PC-3 (cell line): ENCODE measurements at regions not wholly inside any gene's neighbourhood (a gene's known extent, or its start where the extent isn't known, plus 50 kb on each side); places are given as distances from the start of the nearest gene placed in this dataset.

ENCODE experiments used
- ATAC-seq: fragments of 200-7000 bp; cut with Tn5 transposase; 2 replicates; pipeline ENCODE4 v1.9.1; 2020; ENCODE audit warnings: mild to moderate bottlenecking, moderate library complexity
- BruUV-seq: library from RNA; stranded (reverse); fragments of 400-500 nt; replicated peaks from 2 replicates; lab custom pipeline; 2021; lab: Mats Ljungman, UMichigan
- CTCF ChIA-PET: fragments of 300-600 bp; sonication (Branson Sonifier 250); formaldehyde crosslinking; loops from one replicate; lab custom pipeline; 2022; ENCODE audit warnings: antibody characterized with exemption; lab: Charles Lee
- POLR2A ChIA-PET: fragments of 300-600 bp; sonication (Branson Sonifier 250); formaldehyde crosslinking; loops from one replicate; lab custom pipeline; 2022; ENCODE audit warnings: antibody characterized with exemption; ENCODE audit not compliant: unreplicated experiment; lab: Charles Lee
- DNase-seq: peaks from one replicate; pipeline ENCODE4 v3.0.0-alpha.2; 2015
- H2AFZ ChIP-seq: fragments of 300-600 bp; sonication (generic); 2 replicates; pipeline ENCODE4 v1.6.0; 2016; ENCODE audit warnings: antibody characterized with exemption, low read length
- H3F3A ChIP-seq: fragments of 300-600 bp; sonication (generic); one replicate; pipeline ENCODE4 v1.6.0; 2017; ENCODE audit warnings: antibody characterized with exemption, low read length, control low read depth, mild to moderate bottlenecking; ENCODE audit not compliant: unreplicated experiment
- H3K27ac ChIP-seq: fragments of 300-600 bp; sonication (generic); 2 replicates; pipeline ENCODE4 v1.5.1; 2016; ENCODE audit warnings: mild to moderate bottlenecking, low read length
- H3K27me3 ChIP-seq: fragments of 300-600 bp; sonication (generic); 2 replicates; pipeline ENCODE4 v1.6.1; 2016; ENCODE audit warnings: low read length, mixed read lengths
- H3K36me3 ChIP-seq: fragments of 300-600 bp; sonication (generic); 2 replicates; pipeline ENCODE4 v1.6.1; 2016; ENCODE audit warnings: low read depth, mixed run types, low read length, mixed read lengths
- H3K4me1 ChIP-seq: fragments of 300-600 bp; sonication (generic); 2 replicates; pipeline ENCODE4 v1.5.1; 2016; ENCODE audit warnings: low read length; ENCODE audit not compliant: insufficient read depth
- H3K4me2 ChIP-seq: fragments of 300-600 bp; sonication (generic); 2 replicates; pipeline ENCODE4 v1.6.0; 2016; ENCODE audit warnings: low read length
- H3K4me3 ChIP-seq: fragments of 300-600 bp; sonication (generic); 2 replicates; pipeline ENCODE4 v1.5.1; 2016; ENCODE audit warnings: mild to moderate bottlenecking, low read length, mixed read lengths
- H3K79me2 ChIP-seq: fragments of 300-600 bp; sonication (generic); 2 replicates; pipeline ENCODE4 v1.6.1; 2017; ENCODE audit warnings: low read length, mixed read lengths
- H3K9ac ChIP-seq: fragments of 300-600 bp; sonication (generic); 2 replicates; pipeline ENCODE4 v1.6.0; 2016; ENCODE audit warnings: mild to moderate bottlenecking, low read length
- H3K9me2 ChIP-seq: fragments of 300-600 bp; sonication (generic); replicated peaks from 2 replicates; pipeline ENCODE4 v1.6.1; 2016; ENCODE audit warnings: mixed run types, low read length, mixed read lengths
- H3K9me3 ChIP-seq: fragments of 300-600 bp; sonication (generic); 2 replicates; pipeline ENCODE4 v1.6.1; 2016; ENCODE audit warnings: low read length, mixed read lengths
- H4K20me1 ChIP-seq: fragments of 300-600 bp; sonication (generic); 2 replicates; pipeline ENCODE4 v1.6.1; 2016; ENCODE audit warnings: low read length, mixed read lengths
- EZH2 ChIP-seq: fragments of 300-600 bp; sonication (generic); IDR thresholded peaks from one replicate; pipeline ENCODE4 v1.6.1; 2017; ENCODE audit warnings: antibody characterized with exemption, mild to moderate bottlenecking, low read length; ENCODE audit not compliant: unreplicated experiment
- EZH2phosphoT487 ChIP-seq: fragments of 300-600 bp; sonication (generic); IDR thresholded peaks from 2 replicates; pipeline ENCODE4 v1.6.1; 2018; ENCODE audit warnings: mild to moderate bottlenecking, antibody characterized with exemption, low read length, borderline replicate concordance
- intact Hi-C: fragments of 100-400 bp; cut with micrococcal nuclease; formaldehyde crosslinking; loops from 2 replicates; pipeline ENCODE4 v1.9.0; 2023
- TF ChIP-seq, protein P1 (sequence below): fragments of 300-600 bp; sonication (generic); conservative IDR thresholded peaks from 2 replicates; pipeline ENCODE4 v1.5.1; 2017; ENCODE audit warnings: antibody characterized with exemption, low read depth, mild to moderate bottlenecking, low read length

DNA sequence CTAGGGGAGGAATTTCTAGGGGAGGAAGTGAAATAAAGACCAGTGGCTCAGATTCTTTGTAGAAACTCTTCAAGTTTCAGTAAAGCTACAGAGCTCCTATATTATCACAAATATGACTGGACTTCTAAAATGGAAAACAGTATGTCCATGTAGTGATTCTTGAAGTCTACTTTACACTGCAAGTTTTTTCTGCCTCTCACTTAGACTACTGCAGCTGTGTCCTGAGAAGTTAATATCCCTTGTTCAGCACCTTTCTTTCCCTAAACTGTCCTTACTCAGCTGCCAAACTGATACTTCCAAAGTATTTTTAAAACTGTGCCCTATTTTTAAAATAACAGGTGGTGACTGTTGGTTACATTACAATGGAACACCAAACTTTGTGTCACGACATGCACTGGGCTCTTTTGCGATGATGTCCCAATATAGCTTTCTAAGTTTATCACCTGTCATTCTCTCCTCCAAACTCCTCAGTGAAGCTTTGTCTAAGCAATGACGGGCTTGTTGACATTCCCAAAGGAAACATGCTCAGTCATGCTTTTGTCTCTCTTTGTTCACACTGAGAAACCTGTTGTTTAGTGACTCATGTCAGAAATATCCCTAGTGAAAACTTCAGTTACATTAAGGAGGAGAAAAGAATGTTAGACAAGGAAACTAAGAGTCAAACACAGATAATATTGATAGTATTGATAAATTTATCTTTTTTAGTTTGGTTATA lies 341.1 kb downstream of the ARL6IP6 start:
- no peaks in the 10 kb centered on the region for H3K9me3 ChIP-seq
- DNase-seq, result peak; percentile 89
- no peaks in the 10 kb centered on the region for H4K20me1 ChIP-seq
- ChIA-PET CTCF (no interaction called here), POLR2A (no interaction called here)
- no peak overlapping the region for H3K9ac ChIP-seq
- no peaks in the 10 kb centered on the region for H3F3A ChIP-seq
- peak; percentile 58 for ATAC-seq
- 0 out of 2 replicates have a peak overlapping the region, but pooled peaks have one; percentile 23 for H3K4me2 ChIP-seq
- no peaks in the 10 kb centered on the region for H3K79me2 ChIP-seq
- no peak overlapping the region for H3K4me3 ChIP-seq
- peaks cover 13% of the 10 kb centered on the region for H3K4me1 ChIP-seq
- no peak overlapping the region for H2AFZ ChIP-seq
- intact Hi-C loops, result no loop called here
- peak overlapping the region; percentile 25 for H3K27ac ChIP-seq
- H3K9me2 ChIP-seq, result no peaks in the 10 kb centered on the region
- H3K27me3 ChIP-seq, result no peaks in the 10 kb centered on the region
- no peaks in the 10 kb centered on the region for H3K36me3 ChIP-seq
- TF ChIP-seq, protein P1, sequence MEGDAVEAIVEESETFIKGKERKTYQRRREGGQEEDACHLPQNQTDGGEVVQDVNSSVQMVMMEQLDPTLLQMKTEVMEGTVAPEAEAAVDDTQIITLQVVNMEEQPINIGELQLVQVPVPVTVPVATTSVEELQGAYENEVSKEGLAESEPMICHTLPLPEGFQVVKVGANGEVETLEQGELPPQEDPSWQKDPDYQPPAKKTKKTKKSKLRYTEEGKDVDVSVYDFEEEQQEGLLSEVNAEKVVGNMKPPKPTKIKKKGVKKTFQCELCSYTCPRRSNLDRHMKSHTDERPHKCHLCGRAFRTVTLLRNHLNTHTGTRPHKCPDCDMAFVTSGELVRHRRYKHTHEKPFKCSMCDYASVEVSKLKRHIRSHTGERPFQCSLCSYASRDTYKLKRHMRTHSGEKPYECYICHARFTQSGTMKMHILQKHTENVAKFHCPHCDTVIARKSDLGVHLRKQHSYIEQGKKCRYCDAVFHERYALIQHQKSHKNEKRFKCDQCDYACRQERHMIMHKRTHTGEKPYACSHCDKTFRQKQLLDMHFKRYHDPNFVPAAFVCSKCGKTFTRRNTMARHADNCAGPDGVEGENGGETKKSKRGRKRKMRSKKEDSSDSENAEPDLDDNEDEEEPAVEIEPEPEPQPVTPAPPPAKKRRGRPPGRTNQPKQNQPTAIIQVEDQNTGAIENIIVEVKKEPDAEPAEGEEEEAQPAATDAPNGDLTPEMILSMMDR, result no peak
- TF ChIP-seq EZH2, result no peak
- no peak for TF ChIP-seq EZH2phosphoT487
- BruUV-seq, result no TSS peak

DNA sequence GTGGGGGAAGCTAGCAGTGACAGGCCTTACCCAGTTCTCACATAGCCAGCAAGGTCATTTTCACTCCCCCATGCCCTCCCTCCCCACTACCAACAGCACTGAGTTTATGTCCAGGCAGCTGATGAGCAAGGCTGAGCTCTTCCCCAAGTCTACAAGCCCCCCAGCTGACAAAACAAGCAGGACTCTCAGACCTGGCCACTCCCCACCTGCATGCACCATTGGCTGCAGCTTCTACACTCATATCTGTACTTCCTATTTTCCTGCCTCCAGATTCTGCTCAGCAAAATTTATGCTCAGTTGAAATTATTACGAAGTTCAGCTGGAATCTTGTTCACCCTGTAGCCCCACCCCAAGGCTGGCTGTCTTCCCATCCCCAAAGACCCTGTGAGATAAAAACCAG lies 339.3 kb downstream of the ARL6IP6 start:
- DNase-seq (no peak), ATAC-seq (no peak)
- Histone ChIP-seq H3K36me3 (no peaks in the 10 kb centered on the region), H4K20me1 (no peaks in the 10 kb centered on the region), H3F3A (no peaks in the 10 kb centered on the region), H2AFZ (no peak overlapping the region), H3K9me2 (no peaks in the 10 kb centered on the region), H3K4me3 (no peak overlapping the region), H3K27me3 (peaks cover 12% of the 10 kb centered on the region), H3K4me2 (no peak overlapping the region), H3K4me1 (peaks cover 13% of the 10 kb centered on the region), H3K9ac (no peak overlapping the region), H3K79me2 (no peaks in the 10 kb centered on the region), H3K27ac (no peak overlapping the region), H3K9me3 (no peaks in the 10 kb centered on the region)
- BruUV-seq, result no TSS peak
- ChIA-PET CTCF (no interaction called here), POLR2A (no interaction called here)
- intact Hi-C loops, result no loop called here
- no peak for TF ChIP-seq EZH2
- TF ChIP-seq EZH2phosphoT487, result no peak
- TF ChIP-seq, protein P1, result no peak

- H3K36me3 ChIP-seq, result no peaks in the 10 kb centered on the region
- H3K9ac ChIP-seq, result no peak overlapping the region
- intact Hi-C loops, result no loop called here
- H3K27me3 ChIP-seq, result peaks cover 18% of the 10 kb centered on the region
- H3F3A ChIP-seq, result no peaks in the 10 kb centered on the region
- no TSS peak for BruUV-seq
- no peaks in the 10 kb centered on the region for H3K79me2 ChIP-seq
- no peak overlapping the region for H3K4me3 ChIP-seq
- ATAC-seq (no peak), DNase-seq (no peak)
- H3K9me2 ChIP-seq, result no peaks in the 10 kb centered on the region
- H3K9me3 ChIP-seq, result no peaks in the 10 kb centered on the region
- no peaks in the 10 kb centered on the region for H4K20me1 ChIP-seq
- TF ChIP-seq EZH2phosphoT487, result no peak
- TF ChIP-seq EZH2, result no peak
- TF ChIP-seq, protein P1, result no peak
- H2AFZ ChIP-seq, result no peak overlapping the region
- no peak overlapping the region for H3K27ac ChIP-seq
- H3K4me2 ChIP-seq, result no peak overlapping the region
- ChIA-PET CTCF (no interaction called here), POLR2A (no interaction called here)
- H3K4me1 ChIP-seq, result peaks cover 9% of the 10 kb centered on the region
These were observed 336.8 kb downstream of the ARL6IP6 start for GRCh38 chr2:153055182-153055581.
